NCI-H1436 treated with DMSO at 0.1 percent for 48 hours (cell line): ENCODE measurements at regions not wholly inside any gene's neighbourhood (a gene's known extent, or its start where the extent isn't known, plus 50 kb on each side); places are given as distances from the start of the nearest gene placed in this dataset.

ENCODE experiments used
- DNase-seq: peaks from one replicate; lab custom pipeline; 2025; lab: John Stamatoyannopoulos, UW

DNA sequence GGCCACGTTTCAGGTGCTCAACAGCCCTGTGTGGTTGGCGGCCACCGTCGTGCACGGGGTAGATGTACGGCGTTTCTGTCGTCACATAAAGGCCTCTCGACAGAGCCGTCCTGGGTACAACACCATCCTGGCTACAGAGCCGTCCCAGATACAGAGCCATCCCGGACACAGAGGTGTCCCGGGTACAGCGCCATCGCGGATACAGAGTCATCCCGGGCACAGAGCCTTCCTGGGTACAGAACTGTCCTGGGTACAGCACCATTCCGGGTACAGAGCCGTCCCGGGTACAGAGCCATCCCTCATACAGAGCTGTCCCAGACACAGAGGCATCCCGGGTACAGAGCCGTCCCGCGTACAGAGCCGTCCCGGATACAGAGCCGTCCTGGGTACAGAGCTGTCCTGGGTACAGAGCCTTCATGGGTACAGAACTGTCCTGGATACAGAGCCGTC, 222.7 kb upstream of the SOX1 start:
- DNase-seq = no peak

DNA sequence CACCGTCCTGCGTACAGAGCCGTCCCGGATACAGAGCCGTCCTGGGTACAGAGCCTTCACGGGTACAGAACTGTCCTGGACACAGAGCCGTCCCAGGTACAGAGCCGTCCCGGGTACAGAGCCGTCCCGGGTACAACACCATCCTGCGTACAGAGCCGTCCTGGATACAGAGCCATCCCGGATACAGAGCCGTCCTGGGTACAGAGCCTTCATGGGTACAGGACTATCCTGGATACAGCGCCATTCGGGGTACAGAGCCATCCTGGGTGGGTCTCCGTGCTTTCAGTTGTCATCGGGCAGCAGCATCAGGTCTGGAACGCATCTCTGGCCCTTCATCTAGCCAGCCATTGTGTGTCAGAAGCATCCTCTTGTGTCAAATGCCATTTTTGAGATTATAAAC, 222.3 kb upstream of the SOX1 start:
- DNase-seq = no peak

DNA sequence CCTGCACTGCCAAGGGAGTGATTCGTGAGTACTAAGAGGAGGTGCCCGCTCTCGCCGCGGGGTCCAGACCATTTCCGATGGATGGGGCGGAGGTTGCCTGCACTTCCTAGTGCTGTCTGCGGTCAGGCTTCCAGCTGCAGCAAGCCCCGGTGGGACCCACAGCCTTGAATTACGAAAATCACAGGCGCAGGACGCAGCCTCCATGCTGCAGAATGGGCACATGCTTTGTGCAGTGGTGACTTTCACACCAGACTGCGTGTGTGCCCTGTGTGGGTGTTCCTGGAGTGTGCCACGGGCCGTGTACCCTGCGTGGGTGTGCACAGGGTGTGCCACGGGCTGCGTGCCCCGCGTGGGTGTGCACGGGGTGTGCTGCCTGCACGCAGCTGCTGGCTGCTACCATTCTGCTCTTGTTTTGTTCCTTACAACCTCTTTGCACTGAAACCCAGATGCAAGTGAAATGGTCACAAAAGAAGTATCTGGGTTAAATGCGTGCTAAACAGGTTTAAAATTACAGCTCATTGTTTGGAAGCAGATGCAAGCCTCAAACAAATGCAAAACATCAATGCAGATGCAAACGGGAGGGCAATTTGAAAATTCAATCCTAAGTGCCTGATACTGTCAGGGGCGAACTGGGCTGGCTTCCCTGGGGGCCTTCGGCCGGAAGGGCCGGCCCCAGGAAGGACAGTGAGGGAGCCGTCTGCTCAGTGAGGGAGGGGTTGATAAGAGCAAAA, 221.2 kb upstream of the SOX1 start:
- peak; percentile 31 for DNase-seq

DNA sequence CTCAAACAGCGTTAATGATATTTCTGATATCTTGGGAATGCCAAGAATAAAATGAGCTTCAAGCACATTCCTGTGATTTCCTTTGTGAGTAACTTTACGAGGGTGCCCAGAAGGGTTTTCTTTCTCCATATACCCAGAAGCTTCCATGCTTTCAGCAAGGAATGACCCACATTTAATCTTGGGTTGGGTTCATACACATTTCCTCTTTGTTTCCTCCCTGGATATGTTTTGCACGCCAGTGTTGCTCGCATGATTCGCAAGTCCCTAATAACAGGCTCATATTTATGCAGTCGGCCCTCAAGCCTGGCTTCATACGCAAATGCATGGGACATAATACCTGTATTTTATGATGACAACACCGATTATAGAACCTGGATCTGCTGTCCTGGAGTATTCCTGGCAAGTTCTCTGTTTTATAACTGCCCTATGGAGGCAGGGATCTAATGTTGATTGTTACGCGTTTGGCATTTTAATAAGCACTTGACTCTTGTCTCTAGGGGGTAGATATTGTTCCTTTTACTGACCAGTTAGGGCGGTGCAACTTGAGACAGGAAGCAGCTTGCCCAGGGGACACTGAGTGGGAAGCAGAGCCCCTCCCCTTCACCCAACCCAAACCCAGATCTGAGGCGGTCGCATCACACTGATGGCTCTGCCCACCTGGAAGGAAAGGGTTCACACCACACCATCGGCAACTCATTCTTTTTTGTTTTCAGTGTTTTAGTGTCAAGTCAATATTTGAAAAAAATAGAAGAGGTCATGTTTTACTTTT, 220.4 kb upstream of the SOX1 start:
- DNase-seq = peak; percentile 73

DNA sequence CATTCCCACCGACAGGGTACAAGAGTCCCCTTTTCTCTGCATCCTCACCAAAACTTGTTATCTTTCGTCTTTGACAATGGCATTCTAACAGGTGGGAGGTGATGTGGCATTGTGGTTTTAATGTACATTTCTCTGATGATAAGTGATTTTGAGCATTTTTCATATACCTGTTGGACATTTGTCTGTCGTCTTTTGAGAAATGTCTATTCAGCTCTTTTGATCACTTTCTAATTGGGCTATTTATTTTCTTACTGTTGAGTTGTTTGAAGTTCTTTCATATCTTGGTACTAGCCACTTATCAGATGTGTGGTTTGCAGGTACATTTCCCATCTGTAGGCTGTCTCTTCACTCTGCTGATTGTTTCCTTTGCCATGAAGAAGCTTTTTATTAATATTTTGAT, 219.0 kb upstream of the SOX1 start:
- DNase-seq = no peak

DNA sequence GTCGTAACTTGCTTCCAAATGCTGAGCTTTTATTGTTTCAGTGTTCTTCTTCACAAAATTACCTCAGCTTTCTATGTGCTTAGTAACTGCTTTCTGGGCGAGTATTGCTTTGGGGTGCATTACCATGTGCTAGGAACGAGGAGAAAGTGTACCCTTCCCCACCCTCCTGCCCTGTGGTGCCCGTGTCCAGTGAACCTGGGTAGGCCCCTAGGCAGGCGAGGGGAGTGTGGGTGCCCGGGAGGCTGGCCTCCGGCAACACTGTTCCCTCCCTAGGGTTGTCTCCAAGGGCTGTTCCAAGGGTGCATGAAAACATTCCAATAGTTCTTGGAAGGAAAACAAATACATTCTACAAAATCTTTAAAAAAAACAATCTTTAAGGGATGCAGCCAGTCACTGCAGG, 216.5 kb upstream of the SOX1 start:
- DNase-seq = no peak

DNA sequence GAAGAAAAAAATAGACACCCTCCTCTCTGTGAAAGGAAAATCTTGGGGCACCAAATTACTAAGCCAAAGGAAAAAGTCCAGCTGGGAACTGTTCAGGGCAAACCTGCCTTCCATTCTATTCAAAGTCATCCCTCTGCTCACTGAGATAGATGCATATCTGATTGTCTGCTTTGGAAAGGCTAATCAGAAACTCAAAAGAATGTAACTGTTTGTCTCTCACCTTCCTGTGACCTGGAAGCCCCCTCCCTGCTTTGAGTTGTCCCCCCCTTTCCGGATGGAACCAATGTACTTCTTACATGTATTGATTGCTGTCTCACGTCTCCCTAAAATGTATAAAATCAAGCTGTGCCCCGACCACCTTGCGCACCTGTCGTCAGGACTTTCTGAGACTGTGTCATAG, 216.0 kb upstream of the SOX1 start:
- DNase-seq = no peak

DNA sequence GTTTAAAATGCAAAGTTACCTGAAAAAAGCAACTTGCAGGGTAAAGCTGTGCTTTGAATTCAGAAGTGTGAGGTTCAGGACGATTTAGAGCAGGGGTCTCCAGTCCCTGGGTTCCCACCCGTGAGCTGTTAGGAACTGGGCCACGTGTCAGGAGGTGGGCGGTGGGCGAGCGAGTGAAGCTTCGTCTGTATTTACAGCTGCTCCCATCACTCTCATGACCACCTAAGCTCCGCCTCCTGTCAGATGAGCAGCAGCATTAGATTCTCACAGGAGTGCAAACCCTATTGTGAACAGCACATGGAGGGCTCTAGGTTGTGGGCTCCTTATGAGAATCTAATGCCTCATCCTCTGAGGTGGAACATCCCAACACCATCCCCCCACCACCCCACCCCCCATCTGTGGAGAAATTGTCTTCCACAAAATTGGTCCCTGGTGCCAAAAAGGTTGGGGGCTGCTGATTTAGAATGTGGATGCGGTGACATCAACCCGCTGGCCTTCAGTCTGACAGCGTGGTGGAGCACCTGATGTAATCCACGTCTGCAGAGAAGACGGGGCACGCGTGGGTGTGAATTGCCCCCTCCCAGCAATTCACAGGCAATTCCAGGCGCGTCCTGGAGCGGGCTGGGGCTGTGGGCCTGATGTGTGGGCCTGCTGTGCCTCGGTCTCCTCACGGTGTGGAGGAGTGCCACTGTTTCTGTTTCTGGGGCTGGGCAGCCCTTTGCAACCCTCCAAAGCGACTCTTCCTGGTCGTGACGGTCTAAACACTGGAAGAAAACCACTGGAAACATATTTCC, 214.0 kb upstream of the SOX1 start:
- DNase-seq = peak; percentile 36

DNA sequence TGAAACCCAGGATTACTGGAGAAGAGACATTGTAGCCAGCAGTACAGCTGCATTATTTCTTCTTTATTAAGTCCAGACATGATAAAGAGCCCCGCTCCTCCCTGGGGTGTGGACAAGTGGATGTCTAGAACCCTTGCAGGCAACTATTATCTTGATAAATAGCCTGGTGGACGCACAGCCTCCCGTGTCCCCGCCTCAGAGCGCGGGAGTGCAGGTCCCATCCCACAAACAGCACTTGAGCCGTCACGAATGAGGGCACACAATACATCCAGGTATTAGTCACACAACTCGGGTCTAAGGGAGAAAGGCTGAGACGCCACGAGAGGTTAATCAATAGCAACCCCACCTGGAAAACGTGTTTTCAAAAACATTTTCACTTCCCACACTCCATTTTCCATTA, 213.2 kb upstream of the SOX1 start:
- peak; percentile 77 for DNase-seq

DNA sequence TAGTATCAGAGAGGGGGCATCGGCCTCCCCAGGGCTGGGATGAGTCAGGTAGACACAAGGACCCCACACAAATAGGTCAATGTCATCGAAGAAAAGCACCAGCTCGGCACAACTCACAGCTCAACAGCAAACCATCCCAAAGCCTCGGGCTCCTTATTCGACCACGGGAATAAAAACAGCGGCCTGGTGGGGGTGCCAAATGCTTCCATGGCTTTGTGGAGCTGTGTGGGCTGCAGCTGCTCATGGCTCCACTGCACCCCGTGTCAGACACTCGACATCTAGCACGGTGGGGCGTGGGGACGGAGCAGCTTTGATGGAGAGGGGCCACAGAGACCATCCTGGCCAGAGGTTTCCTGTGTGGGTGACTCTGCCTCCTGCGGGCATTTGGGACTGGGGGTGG, 212.5 kb upstream of the SOX1 start:
- DNase-seq = no peak

DNA sequence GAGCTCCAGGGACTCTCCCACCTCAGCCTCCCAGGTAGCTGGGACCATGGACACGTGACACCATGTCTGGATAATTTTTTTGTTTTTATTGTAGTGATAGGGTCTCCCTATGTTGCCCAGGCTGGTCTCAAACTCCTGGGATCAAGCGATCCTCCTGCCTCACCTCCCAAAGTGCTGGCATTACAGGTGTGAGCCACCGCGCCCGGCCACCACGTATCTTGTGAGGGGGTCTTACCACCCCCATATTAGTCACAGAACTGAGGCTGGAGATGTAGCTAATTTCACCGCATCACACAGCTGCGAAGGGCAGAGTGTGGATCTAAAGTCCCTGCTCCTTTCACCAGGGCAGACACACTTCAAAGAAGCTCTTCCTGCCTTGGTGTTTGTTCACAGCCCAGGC, 211.8 kb upstream of the SOX1 start:
- DNase-seq = no peak

DNA sequence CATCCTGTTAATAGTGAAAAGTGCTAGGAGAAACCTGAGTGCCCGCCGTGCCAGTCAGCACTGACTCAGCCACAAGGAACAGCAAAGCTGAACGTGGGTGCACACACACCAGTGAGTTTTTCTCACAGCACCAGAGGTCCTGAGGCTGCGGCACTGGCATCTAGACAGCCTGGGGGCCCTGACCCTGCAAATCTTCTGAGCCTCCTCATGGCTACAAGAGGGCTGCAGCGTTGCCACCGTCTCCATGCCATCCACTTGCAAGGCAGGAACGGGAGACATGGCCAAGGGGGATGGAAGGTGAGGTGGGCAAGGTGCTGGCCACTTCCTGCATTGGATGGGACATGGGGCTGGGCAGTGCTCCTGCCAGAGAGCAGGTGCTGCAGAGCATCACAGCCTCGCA, 211.2 kb upstream of the SOX1 start:
- no peak for DNase-seq

DNA sequence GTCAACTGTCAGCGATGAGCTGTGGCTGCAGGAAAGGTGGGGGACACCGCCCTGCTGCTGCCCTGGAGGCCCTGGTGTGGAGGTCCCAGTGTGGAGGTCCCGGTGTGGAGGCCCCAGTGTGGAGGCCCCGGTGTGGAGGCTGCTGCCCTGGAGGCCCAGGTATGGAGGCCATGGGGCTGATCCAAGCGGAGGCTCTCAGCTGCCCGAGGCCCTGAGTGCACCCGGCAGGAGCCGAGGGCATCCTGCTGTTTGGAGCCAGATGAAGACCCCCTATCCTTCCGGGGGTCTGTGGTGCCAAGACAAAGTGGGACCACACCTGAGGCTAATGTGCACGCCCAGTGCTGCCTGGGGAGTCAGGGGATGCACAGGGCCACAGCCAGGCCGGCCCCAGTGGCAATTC, 210.4 kb upstream of the SOX1 start:
- DNase-seq = no peak

DNA sequence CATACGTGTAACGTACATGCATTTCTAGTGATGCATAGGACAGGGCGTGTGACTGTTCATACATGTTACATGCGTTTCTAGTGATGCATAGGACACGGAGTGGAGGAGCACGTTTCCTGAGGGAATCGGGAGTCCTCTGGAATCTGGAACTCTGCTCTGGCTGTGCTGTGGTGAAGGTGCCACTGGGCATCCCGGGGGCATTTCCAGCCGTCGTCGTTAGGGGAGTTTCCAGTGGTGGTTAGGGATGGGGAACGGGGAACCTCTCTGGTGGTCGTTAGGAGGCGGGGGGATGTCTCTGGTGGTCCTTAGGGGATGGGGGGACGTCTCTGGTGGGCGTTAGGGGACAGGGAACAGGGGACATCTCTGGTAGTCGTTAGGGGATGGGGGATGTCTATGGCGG, 209.6 kb upstream of the SOX1 start:
- DNase-seq = no peak

DNA sequence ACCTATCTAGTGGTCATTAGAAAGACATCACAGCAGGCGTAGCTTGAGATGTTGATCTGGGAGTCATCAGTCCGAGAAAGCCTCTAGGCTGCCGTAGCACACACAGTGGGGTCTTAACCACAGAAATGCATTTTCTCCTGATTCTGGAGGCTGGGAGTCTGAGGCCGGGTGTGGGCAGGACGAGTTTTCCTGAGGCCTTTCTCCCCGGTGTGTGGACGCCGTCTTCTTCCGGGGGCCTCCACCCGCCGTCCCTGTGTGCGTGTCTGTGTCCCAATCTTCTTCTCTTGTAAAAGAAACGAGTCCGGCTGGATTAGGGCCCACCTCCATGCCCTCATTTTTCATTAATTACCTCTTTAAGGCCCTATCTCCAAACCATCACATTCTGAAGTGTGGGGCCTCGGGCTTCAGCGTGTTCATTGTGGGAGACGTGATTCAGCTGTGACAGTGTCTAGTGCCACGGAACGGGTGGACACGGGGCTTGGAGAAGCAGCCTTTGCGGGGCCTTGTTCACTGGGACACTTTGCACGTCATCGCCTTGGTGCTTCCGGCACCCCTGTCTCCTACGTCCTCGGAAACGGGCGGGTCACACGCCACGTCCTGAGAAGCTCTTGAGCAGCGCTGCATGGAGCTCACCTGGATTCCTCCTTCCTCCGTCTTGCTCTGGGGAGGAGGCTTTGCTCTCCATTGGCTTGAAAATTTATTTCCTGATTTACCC, 208.9 kb upstream of the SOX1 start:
- DNase-seq = no peak

DNA sequence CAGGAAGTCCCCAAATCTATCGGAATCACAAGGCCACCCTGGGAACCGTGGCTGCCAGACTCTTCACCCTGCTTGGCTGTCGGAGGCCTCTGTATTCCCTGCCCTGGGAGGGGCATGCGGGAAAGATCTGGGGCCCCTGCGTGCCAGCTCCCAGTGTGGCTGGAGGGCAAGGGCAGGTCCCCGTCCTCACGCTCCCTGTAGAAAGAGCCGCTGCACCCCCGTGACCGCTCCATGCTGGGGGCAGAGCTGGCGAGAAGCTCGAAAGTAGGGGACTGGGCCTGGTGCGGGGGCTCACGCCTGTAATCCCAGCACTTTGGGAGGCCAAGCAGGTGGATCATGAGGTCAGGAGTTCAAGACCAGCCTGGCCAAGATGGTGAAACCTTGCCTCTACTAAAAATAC, 208.4 kb upstream of the SOX1 start:
- DNase-seq = no peak

DNA sequence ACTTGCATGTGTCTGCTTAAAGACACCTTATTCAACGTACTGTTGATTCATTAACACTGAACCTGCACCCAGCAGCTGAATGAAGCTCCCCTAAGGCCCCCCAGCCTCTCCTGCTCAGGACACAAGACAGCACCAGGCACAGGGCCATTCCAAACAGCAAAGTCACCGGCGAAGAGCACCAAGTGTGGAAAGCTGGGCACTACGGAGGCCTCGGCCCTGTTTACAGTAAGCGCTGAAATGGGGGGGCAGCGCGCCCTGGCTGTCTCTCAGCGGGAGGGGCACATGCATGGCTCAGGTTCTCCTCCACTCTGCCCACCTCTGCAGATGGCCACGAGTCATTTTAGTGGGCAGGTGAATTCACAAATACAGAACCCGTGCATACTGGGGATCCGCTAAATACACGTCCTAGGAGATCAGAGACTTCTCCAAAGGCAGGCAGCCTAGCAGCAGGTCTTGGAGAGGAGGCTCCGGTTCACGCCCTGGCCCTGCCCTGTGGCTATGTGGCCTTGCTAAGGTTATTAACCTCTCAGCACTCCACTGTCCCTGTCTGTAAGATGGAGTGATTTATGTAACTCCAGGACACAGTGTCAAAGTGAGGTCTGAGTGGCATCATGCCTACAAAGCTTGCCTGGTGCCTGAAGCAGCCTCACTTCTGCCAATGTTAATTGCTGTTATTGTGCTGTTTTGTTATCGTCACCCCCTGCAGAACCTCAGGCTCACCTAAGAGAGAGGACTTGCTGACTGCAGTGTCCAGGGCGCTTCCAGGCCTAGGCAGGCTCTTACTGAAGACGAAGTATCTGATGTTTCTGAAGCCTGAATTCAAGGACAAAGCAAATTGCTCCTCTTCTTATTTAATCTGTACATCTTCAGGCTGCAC, 207.4 kb upstream of the SOX1 start:
- no peak for DNase-seq

DNA sequence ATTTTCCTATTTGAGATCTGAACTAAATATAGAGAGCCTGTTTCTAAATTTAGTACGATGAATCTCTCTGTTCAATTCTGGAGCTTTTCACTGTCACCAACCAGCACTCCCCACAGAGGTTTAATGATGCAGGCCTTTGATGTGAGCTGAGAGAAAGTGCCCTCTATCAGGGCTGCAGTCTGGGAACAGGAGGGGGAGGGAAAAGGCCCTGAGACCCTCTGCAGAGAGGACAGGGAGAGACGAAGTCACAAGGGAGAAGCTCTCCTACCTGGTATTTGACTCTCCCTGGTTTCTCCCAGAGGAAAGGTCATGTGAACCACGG, 206.8 kb upstream of the SOX1 start:
- no peak for DNase-seq

DNA sequence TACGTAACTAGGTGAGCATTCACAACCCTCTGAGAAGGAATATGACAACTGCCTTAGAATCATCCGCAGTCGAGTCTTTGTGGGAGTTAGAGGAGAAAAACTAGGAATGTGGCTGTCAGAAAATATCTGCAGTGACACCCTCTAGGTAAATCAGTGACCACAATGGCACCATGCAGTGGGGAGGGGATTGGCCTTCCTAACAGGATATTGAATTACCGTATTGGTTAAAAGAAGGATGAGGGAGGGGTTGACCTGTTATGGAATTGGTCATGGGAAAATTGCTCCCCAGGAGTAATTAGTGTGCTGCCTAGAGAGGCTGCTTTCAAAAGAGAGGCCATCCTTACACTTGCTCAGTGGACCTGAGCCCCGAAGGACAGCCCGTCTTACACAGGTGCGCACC, 205.6 kb upstream of the SOX1 start:
- DNase-seq = no peak

DNA sequence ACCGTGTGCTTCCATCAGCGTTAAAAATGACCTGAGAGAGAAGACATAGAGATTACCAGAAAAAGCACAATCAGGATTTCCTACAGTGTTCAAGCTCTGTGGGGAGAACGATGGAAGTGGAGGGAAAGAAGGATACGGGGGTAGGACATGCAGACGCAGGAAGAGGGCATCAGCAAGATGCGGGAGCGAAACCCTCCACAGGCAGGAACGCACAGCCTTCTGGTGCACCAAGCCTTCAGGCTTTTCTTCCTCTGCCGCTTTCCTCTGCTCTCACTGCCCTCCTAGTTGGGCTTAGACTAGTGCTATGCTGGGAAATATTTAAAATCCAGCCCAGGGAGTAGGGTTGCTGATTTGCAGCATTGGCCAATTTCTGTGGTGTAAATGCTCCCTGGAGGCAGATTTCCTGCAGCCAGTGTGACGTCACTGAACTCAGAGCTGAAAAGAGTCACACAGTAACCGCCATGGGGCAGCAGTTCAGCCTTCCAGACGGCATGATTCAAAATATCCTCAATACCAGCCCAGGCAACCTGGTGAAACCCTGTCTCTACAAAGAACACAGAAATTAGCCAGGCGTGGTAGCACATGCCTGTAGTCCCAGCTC, 205.1 kb upstream of the SOX1 start:
- DNase-seq = no peak
